Stimulated activated CD4-positive, alpha-beta T cell treated with anti-CD3 and anti-CD28 coated beads, Interleukin-4, amount 100 ng/mL, for 48 hours (primary cell): ENCODE measurements at regions not wholly inside any gene's neighbourhood (a gene's known extent, or its start where the extent isn't known, plus 50 kb on each side); places are given as distances from the start of the nearest gene placed in this dataset.

Experiments
- DNase-seq, 2 donors: peaks; one replicate each; pipeline ENCODE4 v3.0.0-alpha.2; 2020; ENCODE audit warnings: low read depth in 2 of 2

- DNase-seq = no peak
Observed at GRCh38 chr4:183852910-183853547, 52.1 kb upstream of the STOX2 start.

GRCh38 chr4:183853548-183853940 is 51.6 kb upstream of the STOX2 start:
- DNase-seq = no peak
